HG02798 (cell line): ENCODE measurements at regions not wholly inside any gene's neighbourhood (a gene's known extent, or its start where the extent isn't known, plus 50 kb on each side); places are given as distances from the start of the nearest gene placed in this dataset.

Experiments
- ATAC-seq: cut with Tn5 transposase; IDR thresholded peaks from one replicate; pipeline ENCODE4 v1.9.1; 2021; ENCODE audit warnings: mild to moderate bottlenecking; ENCODE audit not compliant: unreplicated experiment, poor library complexity

DNA sequence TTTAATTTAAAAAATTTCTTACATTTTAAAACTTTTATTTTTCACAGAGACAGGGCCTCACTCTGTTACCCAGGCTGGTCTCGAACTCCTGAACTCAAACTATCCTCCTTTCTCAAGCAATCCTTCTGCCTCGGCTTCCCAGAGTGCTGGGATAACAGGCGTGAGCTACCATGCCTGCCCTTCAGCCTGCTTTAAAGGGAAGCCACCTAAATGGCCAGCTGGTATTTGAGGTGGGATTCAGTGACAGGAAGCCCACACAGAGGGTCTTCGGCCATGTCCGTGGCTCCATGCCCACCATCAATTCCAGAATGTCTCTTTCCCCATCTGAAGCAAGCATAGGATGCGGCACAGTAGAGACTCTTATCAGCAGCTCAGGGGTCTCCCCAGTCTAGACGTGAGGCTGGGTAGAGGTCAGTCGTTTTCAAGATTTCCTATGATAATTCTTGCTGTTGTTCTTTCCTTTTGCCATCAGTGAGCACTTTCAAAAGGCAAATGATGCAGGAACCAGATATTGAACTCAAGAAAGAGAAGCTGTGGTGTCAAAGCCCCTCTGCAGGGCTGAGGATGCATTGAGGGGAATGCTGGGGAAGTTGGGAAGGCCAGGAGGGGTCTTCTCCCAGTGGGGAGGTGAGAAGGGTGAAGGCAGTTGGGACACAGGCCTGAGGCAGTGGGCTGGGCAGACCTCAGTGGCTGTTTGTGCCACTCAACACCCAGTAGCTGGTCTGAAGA is 291.5 kb upstream of the IGFBP3 start:
- no peak for ATAC-seq

DNA sequence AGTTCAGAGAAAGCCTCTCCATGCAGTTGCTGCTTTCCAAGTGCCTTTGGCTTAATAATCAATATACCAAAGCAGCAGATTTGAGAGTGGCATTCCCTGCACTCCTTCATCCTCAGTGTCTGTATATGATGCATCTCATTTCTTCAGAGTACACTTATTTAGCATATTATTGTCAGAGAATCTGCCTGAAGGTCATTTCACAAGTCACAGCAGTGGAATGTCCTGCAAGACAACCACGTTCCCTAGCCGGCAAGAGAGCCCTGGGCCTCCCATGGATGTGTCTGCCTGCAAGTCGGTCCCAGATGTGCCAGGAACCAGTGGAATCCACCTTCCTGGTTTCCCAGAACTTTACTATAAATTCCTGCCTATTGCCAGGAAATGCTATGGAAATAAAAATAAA is 289.4 kb upstream of the IGFBP3 start:
- ATAC-seq = no peak

DNA sequence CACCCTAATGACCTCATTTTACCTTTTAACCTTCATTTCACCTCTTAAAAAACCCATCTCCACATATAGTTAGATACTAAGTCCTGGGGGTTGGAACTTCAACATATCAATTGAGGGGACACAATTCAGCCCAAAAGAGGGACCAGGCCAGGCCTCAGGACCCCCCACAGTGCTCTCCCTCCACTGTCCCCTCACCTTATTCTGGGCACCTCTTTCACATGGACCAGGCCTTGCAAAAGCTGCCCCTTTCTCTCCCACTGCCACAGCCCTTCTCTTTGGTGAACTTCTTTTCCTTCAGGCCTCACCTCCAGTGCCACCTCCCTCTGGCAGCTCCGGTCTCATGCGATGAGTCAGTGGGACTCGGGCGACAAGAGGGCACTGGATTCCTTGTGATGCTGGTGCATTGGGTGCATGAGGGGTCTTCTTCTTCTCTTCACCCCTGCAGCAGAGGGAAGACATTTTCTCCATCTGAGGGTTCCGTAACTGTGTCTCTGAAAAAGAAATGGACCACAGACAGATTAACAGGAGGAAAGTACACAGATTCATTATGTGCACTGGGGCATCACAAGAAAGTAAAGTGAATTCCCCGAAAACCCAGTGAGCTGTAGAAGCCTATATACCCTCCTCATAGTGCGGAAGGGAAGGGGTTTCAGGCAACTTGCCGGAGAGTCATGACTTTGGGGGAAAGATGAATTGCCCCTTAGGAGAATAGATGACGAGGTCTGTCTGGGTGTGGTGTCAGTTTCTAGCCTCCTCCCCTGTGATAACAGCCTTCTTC is 288.7 kb upstream of the IGFBP3 start:
- no peak for ATAC-seq

DNA sequence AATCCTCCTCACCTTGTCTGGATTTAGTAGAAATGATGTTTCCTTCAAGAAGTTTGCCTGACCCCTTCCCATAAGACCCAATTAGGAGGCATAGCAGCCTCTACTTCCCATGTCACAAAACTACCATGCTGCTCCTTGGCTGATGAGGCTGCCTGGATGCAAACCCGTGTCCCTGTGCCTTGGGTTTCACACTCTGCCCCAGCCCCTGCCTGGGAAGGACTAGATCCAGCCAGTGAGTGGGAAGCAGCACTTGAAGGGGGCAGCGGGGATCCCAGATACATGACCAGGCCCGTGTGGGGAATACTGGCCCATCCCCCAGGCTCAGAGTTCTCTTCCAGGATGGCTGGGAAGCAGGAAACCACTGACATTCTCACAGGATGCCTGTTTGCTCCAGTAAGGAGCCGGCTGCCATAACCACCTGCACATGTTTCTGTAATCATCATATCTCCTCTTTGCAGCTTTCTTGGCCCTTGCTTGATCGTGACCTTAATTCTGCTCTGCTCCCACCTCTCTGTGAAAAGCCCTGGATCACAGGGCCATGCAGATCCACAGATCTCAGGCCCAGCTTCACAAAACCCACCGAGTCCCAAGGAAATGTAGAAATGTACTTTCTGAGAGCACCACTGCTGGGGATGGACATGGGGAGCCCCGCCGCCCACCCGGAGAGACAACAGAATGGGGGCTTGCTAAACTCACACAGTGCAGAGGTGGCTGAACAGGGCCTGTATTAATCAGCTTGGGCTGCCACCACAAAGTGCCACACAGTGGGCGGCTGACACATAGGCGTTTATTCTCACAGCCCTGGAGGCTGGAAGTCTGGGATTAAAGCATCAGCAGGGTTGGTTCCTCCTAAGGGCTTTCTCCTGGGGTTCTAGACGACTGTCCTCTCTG is 287.8 kb upstream of the IGFBP3 start:
- no peak for ATAC-seq

DNA sequence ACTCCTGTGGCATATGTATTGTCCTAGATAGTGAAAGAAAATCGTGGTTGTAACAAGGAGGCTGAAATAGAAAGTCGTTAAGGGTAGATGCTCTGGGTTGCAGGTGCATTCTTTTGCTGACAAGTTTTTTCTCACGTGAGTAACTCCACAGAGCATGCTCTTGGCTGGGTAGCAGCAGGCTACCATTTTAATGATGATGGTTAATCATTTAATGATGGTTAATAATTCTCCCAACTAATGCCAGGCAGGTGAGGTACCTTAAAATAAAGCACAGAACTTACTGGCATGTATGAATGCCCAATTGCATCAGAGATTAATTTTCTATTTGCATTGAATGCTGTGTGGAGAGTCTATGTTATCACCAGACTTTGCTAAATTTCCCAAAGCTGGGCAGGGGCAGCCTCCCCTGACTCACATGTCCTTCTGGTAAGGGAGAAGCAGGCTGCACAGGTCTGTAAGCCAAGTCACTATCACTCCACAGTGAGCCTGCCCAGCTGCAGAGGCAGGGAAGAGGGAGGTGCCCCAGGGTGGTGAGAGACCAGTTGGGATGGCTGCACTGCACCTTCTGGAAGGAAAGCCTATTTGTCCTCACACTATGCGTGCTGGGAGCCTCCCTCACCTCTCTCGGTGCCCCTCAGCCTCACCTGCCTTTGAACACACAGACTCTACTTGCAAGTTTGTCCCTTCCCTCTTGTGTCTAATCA is 287.0 kb upstream of the IGFBP3 start:
- no peak for ATAC-seq

DNA sequence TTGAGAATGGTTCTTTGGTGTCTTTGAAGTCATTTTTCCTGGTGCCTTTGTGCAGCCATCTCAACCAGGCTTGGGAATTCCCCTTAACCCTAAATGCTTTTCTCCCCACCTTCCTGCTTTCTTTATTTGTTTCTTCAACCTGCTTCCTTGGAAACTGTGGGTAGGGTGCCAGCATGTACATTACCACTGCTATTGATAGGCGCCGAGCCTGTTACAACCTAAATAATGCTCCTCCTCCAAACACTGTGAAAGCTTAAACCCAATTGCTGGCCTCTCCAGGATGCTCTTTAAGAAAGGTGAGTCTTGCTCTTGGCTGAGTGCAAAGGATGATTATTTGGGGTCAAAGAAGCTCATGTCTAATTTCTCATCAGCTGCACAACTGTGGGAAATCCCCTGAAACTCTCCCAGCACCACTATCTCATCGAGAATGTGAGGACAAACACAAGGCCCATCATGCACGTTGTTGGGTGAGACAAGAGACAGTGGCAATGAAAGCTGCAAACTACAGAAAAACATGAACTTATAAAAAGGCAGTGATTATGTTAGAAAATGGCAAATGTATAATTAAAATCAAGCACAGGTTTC is 285.5 kb upstream of the IGFBP3 start:
- ATAC-seq = no peak

DNA sequence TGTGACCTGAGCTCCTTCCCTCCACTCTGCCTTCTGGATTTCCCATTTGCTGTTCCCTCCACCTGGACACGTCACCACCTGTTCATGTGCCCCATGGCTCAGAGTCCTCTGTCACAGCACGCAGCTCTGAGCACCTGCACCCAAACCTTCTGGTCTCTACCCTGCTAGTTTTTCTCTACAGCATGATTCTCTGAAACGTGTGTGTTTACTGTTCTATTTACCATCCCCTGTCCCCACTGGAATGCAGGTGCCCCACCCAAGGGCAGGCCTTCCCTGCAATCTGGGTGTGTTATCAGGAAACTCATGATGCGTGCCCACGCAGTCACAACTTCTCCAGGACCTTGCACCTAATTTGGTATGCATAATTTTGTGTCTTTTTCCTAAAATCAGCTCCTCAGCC is 284.4 kb upstream of the IGFBP3 start:
- ATAC-seq = no peak

DNA sequence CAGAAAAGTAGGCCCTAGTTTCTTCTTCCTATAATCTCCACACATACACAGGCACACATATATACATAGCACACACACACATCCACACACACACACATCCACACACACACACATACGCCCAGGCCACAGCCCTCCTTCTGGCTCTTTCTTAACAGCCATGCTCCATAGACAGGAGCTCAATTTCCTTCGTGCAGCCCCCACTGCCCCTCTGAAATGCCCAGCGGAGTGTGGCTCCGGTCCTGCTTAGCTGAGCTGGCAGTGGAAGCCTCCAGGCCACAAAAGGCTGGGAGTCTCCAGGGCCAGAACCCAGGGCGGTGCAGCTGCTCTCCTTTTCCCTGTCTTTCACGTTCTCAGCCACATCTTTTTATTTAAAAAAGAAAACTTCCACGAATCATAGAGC is 282.9 kb upstream of the IGFBP3 start:
- ATAC-seq = no peak

DNA sequence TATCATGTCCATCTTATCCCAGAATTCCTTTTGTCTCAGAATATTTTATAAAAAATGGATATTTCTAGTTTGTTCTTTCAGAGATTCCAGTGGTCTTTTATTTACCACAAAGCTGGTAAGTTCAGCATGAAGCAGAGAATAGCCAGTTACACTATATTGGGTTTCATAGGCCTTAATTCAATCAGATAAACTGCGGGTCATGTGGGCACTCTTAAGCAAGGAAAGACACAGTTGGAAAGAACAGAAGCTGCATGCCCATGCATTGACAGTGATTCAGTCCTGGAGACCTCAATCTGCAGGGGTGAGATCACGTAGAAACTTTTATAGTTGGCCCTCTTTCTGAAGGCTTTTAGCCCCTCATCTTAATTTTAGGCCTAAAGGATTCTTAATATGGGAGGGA is 281.3 kb upstream of the IGFBP3 start:
- ATAC-seq = no peak

DNA sequence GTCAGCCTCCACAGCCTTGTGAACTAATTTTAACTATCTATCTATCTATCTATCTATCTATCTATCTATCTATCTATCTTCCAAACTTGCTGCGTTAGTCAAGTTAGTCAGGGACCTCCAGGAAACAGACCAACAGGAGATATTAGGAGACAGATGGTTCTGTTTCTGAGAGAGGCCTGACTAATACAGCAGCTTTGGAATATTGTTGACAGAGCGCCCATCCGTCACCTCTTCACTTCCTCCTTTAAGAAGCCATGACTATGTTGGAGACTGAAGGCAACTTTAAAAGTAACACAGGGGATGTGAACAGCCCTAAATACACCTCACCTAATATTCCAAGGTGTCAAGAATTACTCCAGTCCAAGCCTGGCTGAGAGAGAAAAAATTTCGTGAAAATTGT is 280.9 kb upstream of the IGFBP3 start:
- ATAC-seq = no peak

DNA sequence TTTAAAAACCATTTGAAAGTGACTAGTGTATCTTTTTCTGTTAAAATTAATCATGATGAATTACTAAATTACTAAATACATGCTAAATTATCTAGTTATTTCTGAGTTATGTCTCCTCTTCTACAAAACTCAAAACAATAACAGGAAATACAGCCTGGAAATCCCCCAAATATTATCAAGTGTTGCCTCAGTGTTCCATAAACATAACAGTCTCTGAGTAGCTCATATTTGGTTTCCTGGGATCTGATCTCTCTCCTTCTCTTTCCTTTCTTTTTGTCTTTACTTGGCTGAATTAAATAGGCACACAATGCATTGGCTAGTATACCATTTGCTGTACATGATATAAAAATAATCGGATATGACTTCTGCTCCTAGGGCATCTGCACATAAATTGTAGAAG is 277.6 kb upstream of the IGFBP3 start:
- no peak for ATAC-seq

DNA sequence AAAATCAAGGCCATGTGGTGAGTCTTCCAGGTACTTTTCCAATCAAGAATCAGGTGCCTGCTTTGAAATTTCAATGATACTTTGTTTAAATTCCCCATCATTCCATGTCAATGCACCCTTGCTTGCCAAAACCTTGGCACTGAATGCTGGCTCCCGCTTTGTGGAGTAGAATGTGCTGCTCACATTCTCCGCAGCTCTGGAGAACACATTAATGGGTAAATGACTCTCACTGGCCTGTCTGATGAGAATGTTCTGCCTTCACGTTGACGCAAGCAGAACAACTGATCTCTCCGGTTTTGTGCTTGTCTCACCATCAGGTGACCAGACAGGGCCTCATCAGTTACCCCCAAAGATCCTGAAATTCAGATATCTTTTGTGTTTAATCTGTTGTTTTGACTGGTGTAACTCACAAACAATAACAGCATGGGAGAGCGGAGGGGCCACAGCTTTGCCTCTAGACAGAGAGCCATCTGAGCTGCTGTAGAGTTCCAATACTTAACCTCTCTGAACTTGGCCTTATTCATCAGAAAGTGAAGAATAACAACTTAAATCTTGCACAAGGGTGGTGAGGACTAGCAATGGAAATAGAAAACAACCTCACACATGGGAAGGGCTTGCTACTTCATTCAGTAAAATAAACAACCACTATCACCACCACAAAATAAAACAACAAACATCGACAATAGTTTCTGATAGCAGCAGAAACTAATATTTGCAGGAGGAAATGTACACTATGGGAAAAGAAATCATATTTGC is 276.9 kb upstream of the IGFBP3 start:
- no peak for ATAC-seq

DNA sequence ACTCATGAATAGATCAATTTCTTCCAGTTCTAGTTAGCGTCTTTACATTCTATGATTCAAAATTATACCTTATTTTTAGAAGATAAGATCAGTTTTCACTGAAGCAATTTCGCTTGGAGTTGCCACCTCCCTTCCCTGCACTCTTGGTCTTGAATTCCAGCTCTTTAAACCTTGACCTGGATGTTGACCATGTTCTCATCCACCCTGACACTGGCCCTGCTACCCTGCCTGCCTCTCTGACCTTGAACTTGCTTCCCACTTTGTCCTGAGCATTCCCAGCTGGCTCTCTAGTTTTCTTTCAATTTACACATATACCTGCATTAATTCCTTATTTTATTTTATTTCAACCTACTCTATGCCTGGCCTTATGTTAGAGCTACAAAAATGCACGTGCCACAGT is 274.9 kb upstream of the IGFBP3 start:
- no peak for ATAC-seq

DNA sequence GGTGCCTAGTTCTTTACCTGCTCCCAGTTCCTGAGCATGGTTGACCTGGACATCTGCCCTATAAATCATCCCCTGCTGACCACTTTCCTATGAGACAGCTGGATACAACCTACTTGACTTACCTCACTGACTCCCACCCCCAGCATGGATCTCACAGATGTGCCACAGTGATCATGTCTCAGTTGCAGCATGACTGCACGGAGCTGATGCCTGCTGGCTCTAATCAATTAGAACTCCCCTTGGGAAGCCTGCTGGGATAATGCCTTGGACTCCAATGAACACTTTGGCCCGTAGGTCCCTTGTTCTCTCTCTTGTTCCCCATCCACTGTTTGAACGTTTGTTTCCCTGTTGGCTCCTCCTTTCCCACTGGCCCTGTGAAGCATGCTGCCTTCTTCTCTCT is 271.2 kb upstream of the IGFBP3 start:
- no peak for ATAC-seq

DNA sequence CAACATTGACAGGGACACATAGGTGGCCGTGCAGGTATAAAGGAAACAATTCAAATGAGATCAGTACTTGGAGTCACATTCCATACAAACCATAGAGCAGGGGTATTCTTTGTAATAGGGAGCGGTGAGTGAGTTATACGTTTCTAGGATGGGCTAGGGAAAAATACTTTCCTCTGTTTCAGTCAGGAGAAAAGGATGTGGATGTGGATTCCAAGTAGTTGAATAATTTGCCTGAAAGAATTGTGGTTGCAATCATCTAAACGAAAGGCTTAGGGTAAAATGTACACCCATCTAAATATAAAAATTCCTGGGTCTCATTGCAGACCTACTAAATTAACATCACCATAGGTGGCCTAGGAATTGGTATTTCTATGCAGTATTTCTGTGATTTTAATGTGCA is 270.7 kb upstream of the IGFBP3 start:
- ATAC-seq = no peak

DNA sequence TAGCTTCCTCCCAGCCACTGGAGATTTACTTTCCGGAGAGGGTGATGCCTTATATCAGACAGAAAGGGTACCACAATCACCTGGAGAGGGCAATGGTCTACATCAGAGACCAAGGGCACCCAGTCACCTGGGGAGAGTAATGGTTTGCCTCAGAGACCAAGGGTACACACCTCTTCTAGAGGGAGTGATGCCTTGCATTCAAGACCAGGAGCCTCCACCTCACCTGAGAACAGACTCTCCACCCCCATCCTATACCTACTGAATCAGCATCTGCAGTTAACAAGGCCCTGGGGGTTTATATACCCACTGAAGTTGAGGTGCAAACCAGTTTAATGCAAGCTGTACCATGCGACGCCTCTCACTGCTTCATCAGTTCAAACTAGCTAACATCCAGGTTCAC is 270.2 kb upstream of the IGFBP3 start:
- no peak for ATAC-seq

DNA sequence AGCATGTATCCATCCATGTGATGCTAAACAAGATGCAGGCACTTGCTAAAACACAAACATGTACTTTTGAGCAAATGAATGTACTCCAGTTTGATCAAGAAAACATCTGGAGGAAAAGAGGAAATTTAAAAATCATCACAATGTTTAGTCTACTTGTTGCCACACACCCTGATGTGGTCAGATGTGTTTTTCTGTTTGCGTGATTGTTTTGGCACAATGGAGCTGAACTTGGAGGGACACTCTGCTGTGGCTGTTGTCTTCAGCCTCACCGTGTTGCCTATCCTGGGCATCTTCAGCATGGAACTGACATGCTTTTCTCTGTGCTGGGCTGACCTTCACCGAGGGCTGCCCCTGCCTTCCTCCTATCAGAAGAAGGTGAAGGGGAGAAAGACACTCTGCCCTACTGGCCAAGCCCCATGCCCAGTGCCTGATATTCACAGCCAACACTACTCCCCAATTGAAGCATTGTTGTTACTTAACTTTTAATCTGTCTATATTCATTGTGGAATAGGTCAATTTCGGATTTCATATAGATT is 268.3 kb upstream of the IGFBP3 start:
- no peak for ATAC-seq

DNA sequence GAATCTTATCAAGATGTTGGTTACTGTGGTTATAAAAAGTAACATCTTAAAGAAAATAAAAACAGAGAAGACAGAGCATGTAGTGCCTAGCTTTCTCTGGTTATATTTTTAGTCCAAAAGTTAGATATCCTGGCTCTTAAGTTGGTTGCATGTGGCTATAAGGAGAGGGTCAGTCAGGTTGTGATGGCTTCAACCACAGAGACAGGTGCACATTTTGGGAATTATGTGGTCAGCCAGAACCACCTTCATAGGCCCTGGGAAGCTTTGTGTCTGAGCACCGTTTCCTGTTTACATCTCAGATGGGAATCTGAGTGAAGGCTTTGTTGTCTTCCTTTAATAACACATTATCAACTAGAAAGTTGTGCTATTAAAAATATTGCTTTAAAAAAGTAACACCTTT is 265.1 kb upstream of the IGFBP3 start:
- ATAC-seq = no peak

DNA sequence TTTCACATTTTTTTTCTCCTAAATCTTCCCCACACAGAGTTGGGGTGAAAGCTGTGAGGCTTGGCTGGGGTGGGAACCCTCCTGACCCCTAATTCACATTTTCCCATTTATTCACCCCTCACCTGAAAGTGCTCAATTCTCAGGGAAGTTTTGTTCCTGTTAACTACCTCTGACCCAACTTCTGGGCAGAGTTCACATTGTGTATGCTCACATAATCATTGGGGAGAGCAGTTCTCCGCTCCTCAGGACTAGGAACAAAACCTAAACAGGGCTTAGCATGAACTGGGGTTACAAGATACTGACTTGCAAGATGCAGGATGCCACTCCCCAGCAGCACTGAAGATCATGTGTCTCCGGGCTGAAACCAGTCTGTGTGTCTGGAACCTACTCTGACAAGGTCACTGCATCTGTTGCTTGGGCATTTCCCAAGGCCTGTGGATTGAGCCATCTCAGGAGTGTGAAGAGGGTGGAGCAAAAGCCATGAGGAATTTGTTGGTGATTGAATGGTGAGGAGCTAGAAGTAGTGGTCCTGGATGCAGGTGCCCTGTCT is 258.1 kb upstream of the IGFBP3 start:
- no peak for ATAC-seq
